ENCODE measurements at regions not wholly inside any gene's neighbourhood (a gene's known extent, or its start where the extent isn't known, plus 50 kb on each side); places are given as distances from the start of the nearest gene placed in this dataset.

DNA sequence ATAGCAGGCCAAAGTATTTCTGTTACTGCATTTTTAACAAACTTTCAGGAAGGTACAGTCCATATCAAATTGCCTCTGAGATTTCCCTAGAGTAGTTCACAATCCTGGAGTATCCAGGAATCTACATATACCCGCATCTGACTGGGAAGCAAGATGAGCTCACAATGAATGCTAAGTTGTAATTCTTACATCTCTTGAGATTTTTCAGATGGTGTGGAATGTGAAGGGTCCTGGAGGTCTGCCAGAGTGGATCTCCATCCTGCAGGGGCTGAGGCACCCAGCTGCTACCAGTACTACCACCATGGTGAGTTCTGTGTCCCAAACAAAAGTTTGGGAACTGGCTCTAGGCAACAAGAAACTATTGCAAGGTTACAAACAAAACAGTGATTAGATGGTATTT, 156.7 kb upstream of the CCDC54 start:
- no peak overlapping the region for H3K27ac ChIP-seq (ENCODE audit: low read depth in 1 of 2, low read length in 2 of 2)
- no peak for DNase-seq (ENCODE audit: low spot score)
- H3K36me3 ChIP-seq (ENCODE audit: control insufficient read depth in 4 of 4, insufficient read depth in 3 of 4, low read depth in 1 of 4, low read length in 3 of 4): no peaks in the 10 kb centered on the region
- TF ChIP-seq, protein P1, sequence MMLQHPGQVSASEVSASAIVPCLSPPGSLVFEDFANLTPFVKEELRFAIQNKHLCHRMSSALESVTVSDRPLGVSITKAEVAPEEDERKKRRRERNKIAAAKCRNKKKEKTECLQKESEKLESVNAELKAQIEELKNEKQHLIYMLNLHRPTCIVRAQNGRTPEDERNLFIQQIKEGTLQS (IDR thresholded peaks at IDR 0.05): no peak
- TF ChIP-seq FOXA2 (IDR thresholded peaks at IDR 0.05): no peak
- TF ChIP-seq TAF1 (conservative IDR thresholded peaks at IDR 0.05): no peak
- TF ChIP-seq RXRA (IDR thresholded peaks at IDR 0.05): no peak
- no peak for TF ChIP-seq FOXA1 (IDR thresholded peaks at IDR 0.05)
- TF ChIP-seq, protein P2, sequence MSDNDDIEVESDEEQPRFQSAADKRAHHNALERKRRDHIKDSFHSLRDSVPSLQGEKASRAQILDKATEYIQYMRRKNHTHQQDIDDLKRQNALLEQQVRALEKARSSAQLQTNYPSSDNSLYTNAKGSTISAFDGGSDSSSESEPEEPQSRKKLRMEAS (IDR thresholded peaks at IDR 0.05): no peak
- no peak for TF ChIP-seq GABPA (IDR thresholded peaks at IDR 0.05 in 1 of 2, conservative IDR thresholded peaks at IDR 0.05 in 1 of 2)
- no peaks in the 10 kb centered on the region for H3K27me3 ChIP-seq (ENCODE audit: control insufficient read depth in 4 of 4, insufficient read depth in 4 of 4, low read length in 3 of 4)
- no peaks in the 10 kb centered on the region for H3K4me1 ChIP-seq (ENCODE audit: control insufficient read depth in 4 of 4, insufficient read depth in 4 of 4, low read length in 3 of 4)
- H3K9me3 ChIP-seq (ENCODE audit: control insufficient read depth in 4 of 4, low read length in 3 of 4): no peaks in the 10 kb centered on the region
- no peak overlapping the region for H3K9ac ChIP-seq (ENCODE audit: low read depth in 1 of 2, low read length in 2 of 2)
- 94% methylated on average over 1 of the region's 1 CpG for WGBS
- no peak overlapping the region for H3K4me3 ChIP-seq (ENCODE audit: low read depth in 1 of 3, low read length in 3 of 3)

DNA sequence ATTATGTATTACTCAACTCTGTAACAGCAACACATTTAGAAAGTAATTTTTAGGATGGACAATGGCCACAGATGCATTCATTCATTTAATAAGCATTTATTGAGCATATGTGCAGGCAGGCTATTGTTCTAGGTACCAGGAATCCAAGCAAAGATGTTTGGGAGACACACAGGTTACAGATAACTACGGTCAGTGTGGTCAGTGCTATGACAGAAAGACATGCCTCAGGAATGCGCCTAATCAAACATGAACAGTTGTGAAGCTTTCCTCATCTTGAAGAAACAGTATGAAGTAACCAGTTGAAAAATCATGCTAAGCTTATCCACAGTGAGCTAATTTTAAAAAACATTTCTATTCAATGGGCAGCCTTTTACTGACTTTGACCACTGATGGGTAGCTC, 155.4 kb upstream of the CCDC54 start:
- Histone ChIP-seq H3K27ac (ENCODE audit: low read depth in 1 of 2, low read length in 2 of 2) (no peak overlapping the region), H3K9ac (ENCODE audit: low read depth in 1 of 2, low read length in 2 of 2) (no peak overlapping the region), H3K27me3 (ENCODE audit: control insufficient read depth in 4 of 4, insufficient read depth in 4 of 4, low read length in 3 of 4) (no peaks in the 10 kb centered on the region), H3K4me1 (ENCODE audit: control insufficient read depth in 4 of 4, insufficient read depth in 4 of 4, low read length in 3 of 4) (no peaks in the 10 kb centered on the region), H3K9me3 (ENCODE audit: control insufficient read depth in 4 of 4, low read length in 3 of 4) (no peaks in the 10 kb centered on the region), H3K4me3 (ENCODE audit: low read depth in 1 of 3, low read length in 3 of 3) (no peak overlapping the region), H3K36me3 (ENCODE audit: control insufficient read depth in 4 of 4, insufficient read depth in 3 of 4, low read depth in 1 of 4, low read length in 3 of 4) (no peaks in the 10 kb centered on the region)
- TF ChIP-seq, protein P3, sequence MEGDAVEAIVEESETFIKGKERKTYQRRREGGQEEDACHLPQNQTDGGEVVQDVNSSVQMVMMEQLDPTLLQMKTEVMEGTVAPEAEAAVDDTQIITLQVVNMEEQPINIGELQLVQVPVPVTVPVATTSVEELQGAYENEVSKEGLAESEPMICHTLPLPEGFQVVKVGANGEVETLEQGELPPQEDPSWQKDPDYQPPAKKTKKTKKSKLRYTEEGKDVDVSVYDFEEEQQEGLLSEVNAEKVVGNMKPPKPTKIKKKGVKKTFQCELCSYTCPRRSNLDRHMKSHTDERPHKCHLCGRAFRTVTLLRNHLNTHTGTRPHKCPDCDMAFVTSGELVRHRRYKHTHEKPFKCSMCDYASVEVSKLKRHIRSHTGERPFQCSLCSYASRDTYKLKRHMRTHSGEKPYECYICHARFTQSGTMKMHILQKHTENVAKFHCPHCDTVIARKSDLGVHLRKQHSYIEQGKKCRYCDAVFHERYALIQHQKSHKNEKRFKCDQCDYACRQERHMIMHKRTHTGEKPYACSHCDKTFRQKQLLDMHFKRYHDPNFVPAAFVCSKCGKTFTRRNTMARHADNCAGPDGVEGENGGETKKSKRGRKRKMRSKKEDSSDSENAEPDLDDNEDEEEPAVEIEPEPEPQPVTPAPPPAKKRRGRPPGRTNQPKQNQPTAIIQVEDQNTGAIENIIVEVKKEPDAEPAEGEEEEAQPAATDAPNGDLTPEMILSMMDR (IDR thresholded peaks at IDR 0.05; ENCODE audit: low read depth, low read length, missing input control): no peak
- TF ChIP-seq NR2F2 (IDR thresholded peaks at IDR 0.05) (no peak), RXRA (IDR thresholded peaks at IDR 0.05) (no peak), YY1 (IDR thresholded peaks at IDR 0.05) (no peak), HNF4A (conservative IDR thresholded peaks at IDR 0.05) (no peak)
- WGBS: 90% methylated on average over 2 of the region's 2 CpGs
- no peak for DNase-seq (ENCODE audit: low spot score)

DNA sequence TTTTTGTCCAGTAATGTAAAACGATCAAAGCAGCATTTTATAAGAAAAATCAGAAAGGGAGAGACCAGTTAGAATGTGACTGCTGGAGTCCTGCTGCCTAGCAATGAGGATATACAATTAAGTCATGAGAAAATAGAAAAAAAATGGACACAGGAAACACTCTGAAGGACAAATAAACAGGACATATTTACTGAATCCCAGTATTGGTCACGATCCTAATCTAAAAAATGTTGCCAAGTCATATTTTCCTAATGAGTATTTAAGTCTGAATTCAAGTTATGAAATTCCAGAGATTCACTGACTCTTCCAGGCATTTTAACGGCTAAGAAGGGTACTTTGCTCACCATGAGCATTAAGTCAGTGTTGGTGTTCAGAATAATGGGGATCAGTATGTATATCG, 154.3 kb upstream of the CCDC54 start:
- no peaks in the 10 kb centered on the region for H3K27me3 ChIP-seq (ENCODE audit: control insufficient read depth in 4 of 4, insufficient read depth in 4 of 4, low read length in 3 of 4)
- WGBS: 68% methylated on average over 4 of the region's 4 CpGs
- TF ChIP-seq SP1 (IDR thresholded peaks at IDR 0.05): no peak
- peak; percentile 22 to 71 for TF ChIP-seq JUND (IDR thresholded peaks at IDR 0.05)
- no peaks in the 10 kb centered on the region for H3K4me1 ChIP-seq (ENCODE audit: control insufficient read depth in 4 of 4, insufficient read depth in 4 of 4, low read length in 3 of 4)
- no peak overlapping the region for H3K27ac ChIP-seq (ENCODE audit: low read depth in 1 of 2, low read length in 2 of 2)
- H3K9me3 ChIP-seq (ENCODE audit: control insufficient read depth in 4 of 4, low read length in 3 of 4): no peaks in the 10 kb centered on the region
- H3K9ac ChIP-seq (ENCODE audit: low read depth in 1 of 2, low read length in 2 of 2): no peak overlapping the region
- no peak for DNase-seq (ENCODE audit: low spot score)
- H3K36me3 ChIP-seq (ENCODE audit: control insufficient read depth in 4 of 4, insufficient read depth in 3 of 4, low read depth in 1 of 4, low read length in 3 of 4): no peaks in the 10 kb centered on the region
- no peak overlapping the region for H3K4me3 ChIP-seq (ENCODE audit: low read depth in 1 of 3, low read length in 3 of 3)

DNA sequence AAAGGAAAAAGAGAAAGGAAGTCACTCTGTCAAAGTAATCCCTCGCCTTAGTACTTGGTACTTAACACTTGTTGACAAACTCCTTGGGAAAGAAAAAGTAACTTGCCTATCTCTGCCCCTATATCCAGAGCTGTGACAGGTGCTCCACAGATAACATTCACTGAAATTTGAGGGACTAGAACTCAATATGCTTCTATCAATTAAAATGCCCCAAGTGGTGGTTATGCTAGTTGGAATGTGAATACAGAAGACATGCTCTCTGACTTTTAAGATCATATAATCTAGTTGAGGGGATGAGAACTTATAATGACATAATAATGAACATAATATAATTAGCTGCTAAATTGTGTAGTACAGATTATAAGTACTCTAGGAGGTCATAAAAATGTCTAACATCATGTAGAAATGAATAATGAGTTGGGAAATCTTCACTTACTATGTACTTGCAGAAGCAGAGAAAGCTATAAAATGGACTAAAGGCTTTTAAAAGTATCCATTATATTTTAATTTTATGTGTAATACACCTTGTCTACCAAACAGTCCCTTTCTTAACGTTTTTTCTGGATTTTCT, 153.1 kb upstream of the CCDC54 start:
- Histone ChIP-seq H3K9ac (ENCODE audit: low read depth in 1 of 2, low read length in 2 of 2) (no peak overlapping the region), H3K27me3 (ENCODE audit: control insufficient read depth in 4 of 4, insufficient read depth in 4 of 4, low read length in 3 of 4) (no peaks in the 10 kb centered on the region), H3K27ac (ENCODE audit: low read depth in 1 of 2, low read length in 2 of 2) (no peak overlapping the region), H3K36me3 (ENCODE audit: control insufficient read depth in 4 of 4, insufficient read depth in 3 of 4, low read depth in 1 of 4, low read length in 3 of 4) (no peaks in the 10 kb centered on the region), H3K4me3 (ENCODE audit: low read depth in 1 of 3, low read length in 3 of 3) (no peak overlapping the region), H3K9me3 (ENCODE audit: control insufficient read depth in 4 of 4, low read length in 3 of 4) (no peaks in the 10 kb centered on the region), H3K4me1 (ENCODE audit: control insufficient read depth in 4 of 4, insufficient read depth in 4 of 4, low read length in 3 of 4) (no peaks in the 10 kb centered on the region)
- TF ChIP-seq, protein P2 (IDR thresholded peaks at IDR 0.05): no peak
- TF ChIP-seq, protein P1 (IDR thresholded peaks at IDR 0.05): no peak
- TF ChIP-seq TAF1 (conservative IDR thresholded peaks at IDR 0.05) (no peak), RXRA (IDR thresholded peaks at IDR 0.05) (no peak), YY1 (IDR thresholded peaks at IDR 0.05) (no peak), JUND (IDR thresholded peaks at IDR 0.05) (no peak), FOXA2 (IDR thresholded peaks at IDR 0.05) (no peak), EGR1 (IDR thresholded peaks at IDR 0.05; ENCODE audit: low read depth in 2 of 2) (no peak), HNF4G (IDR thresholded peaks at IDR 0.05) (no peak)
- no peak for DNase-seq (ENCODE audit: low spot score)
- 55% methylated on average over 2 of the region's 2 CpGs for whole genome bisulfite sequencing

All from liver (tissue), 8 donors.